Ovary (tissue), 7 donors: ENCODE measurements at regions not wholly inside any gene's neighbourhood (a gene's known extent, or its start where the extent isn't known, plus 50 kb on each side); places are given as distances from the start of the nearest gene placed in this dataset.

Source experiments
- DNase-seq, 5 donors: peaks; one replicate each; pipeline ENCODE4 v3.0.0-alpha.2; 2019 to 2020
- H3K27ac ChIP-seq, 2 donors: fragments of 200-600 bp; one replicate each; pipeline versions ENCODE4 v1.5.1 to v1.8.0; 2019 to 2022
- H3K27me3 ChIP-seq: fragments of 200-600 bp; one replicate; pipeline ENCODE4 v1.8.0; 2022
- H3K36me3 ChIP-seq: fragments of 200-600 bp; sonication (generic); one replicate; pipeline ENCODE4 v1.5.1; 2019
- H3K4me1 ChIP-seq: one replicate; pipeline ENCODE4 v1.8.1; 2013; ENCODE audit warnings: mild to moderate bottlenecking, moderate library complexity; ENCODE audit not compliant: insufficient read depth
- H3K4me3 ChIP-seq: fragments of 200-600 bp; sonication (generic); one replicate; pipeline ENCODE4 v1.5.1; 2017
- H3K9me3 ChIP-seq, 2 donors: fragments of 200-600 bp in 1 of 2; sonication (generic) in 1 of 2; one replicate each; pipeline versions ENCODE4 v1.5.1 to v1.8.1; 2013 to 2019; ENCODE audit warnings: mild to moderate bottlenecking in 1 of 2, moderate library complexity in 1 of 2
- EP300 ChIP-seq: sonication (generic); formaldehyde crosslinking; IDR thresholded peaks from one replicate; pipeline ENCODE4 v1.6.1; 2017; ENCODE audit warnings: antibody characterized with exemption
- POLR2A ChIP-seq: fragments of 450-650 bp; IDR thresholded peaks from one replicate; pipeline ENCODE4 v1.6.1; 2017; ENCODE audit warnings: antibody characterized with exemption, mild to moderate bottlenecking, moderate library complexity
- WGBS, 3 donors: extraction: QIAGEN DNeasy Blood & Tissue Kit in 1 of 3; methylation state at CpG; one replicate each; pipeline versions ENCODE4 v1.1.5 to v1.1.7; 2013 to 2017; 5-methylcytosine and 5-hydroxymethylcytosine counted together
- intact Hi-C, 4 donors: fragments of 100-400 bp; cut with DNase I; formaldehyde crosslinking; loops; one replicate each; pipeline versions ENCODE4 v1.11.0 to v1.15.1; 2022 to 2023
- TF ChIP-seq, protein P1 (sequence below), 3 donors: fragments of 450-650 bp in 2 of 3; fragments of 200-600 bp in 1 of 3; IDR thresholded peaks; one replicate each; pipeline versions ENCODE4 v1.5.1 to v1.8.0; 2016 to 2022; ENCODE audit warnings: antibody characterized with exemption in 3 of 3, mild to moderate bottlenecking in 1 of 3
- donor health status: DM: no; HTN: no; CAD: no; lungs with moderate emphysema.
- donor health status: DM: no; HTN: no; CAD: no.
- donor health status: Bipolar disorder and iron deficiency.
- donor health status: DM: no; HTN: no; CAD: no.
- donor health status: DM: yes; HTN: yes; CAD: no.

GRCh38 chr18:28858248-28858647 lies 681.3 kb upstream of the CDH2 start:
- H3K27ac ChIP-seq, result no peak overlapping the region
- H3K36me3 ChIP-seq, result no peaks in the 10 kb centered on the region
- DNase-seq, result no peak
- no peak overlapping the region for H3K4me3 ChIP-seq
- H3K9me3 ChIP-seq, result no peaks in the 10 kb centered on the region
- H3K4me1 ChIP-seq, result no peaks in the 10 kb centered on the region
- intact Hi-C loops, result no loop called here
- WGBS, 3 donors, result 26 to 37% (median 28%) methylated on average over 1 of the region's 1 CpG
- TF ChIP-seq, protein P1, sequence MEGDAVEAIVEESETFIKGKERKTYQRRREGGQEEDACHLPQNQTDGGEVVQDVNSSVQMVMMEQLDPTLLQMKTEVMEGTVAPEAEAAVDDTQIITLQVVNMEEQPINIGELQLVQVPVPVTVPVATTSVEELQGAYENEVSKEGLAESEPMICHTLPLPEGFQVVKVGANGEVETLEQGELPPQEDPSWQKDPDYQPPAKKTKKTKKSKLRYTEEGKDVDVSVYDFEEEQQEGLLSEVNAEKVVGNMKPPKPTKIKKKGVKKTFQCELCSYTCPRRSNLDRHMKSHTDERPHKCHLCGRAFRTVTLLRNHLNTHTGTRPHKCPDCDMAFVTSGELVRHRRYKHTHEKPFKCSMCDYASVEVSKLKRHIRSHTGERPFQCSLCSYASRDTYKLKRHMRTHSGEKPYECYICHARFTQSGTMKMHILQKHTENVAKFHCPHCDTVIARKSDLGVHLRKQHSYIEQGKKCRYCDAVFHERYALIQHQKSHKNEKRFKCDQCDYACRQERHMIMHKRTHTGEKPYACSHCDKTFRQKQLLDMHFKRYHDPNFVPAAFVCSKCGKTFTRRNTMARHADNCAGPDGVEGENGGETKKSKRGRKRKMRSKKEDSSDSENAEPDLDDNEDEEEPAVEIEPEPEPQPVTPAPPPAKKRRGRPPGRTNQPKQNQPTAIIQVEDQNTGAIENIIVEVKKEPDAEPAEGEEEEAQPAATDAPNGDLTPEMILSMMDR (IDR thresholded peaks at IDR 0.05), result no peak
- TF ChIP-seq POLR2A, result no peak
- TF ChIP-seq EP300, result no peak
- H3K27me3 ChIP-seq, result no peaks in the 10 kb centered on the region

DNA sequence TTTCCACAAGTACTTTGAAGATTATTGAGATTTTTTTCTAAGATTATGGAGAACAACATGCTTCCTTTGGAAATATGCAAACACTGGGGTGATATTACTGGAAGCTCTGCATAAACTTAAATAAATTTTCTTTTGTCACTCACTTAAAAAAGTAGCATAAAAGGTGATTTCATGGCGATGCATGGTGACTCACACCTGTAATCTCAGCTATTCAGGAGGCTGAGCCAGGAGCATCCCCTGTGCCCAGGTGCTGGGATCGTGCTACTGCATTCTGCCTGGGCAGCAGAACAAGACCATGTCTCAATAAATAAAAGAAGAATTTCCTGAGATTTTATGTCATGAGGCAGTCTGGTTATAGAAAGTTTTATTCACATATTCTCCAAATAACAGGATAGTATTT lies 679.1 kb upstream of the CDH2 start:
- Histone ChIP-seq H3K27me3 (no peaks in the 10 kb centered on the region), H3K4me3 (no peak overlapping the region), H3K27ac (no peak overlapping the region), H3K9me3 (no peaks in the 10 kb centered on the region), H3K36me3 (no peaks in the 10 kb centered on the region), H3K4me1 (no peaks in the 10 kb centered on the region)
- no peak for TF ChIP-seq POLR2A
- no peak for TF ChIP-seq EP300
- TF ChIP-seq, protein P1 (IDR thresholded peaks at IDR 0.05), result no peak
- no peak for DNase-seq
- intact Hi-C loops, result no loop called here
- 72 to 80% (median 74%) methylated on average over 2 of the region's 2 CpGs for WGBS, 3 donors

- H3K4me3 ChIP-seq, result no peak overlapping the region
- H3K4me1 ChIP-seq, result no peaks in the 10 kb centered on the region
- no peaks in the 10 kb centered on the region for H3K9me3 ChIP-seq
- TF ChIP-seq, protein P1 (IDR thresholded peaks at IDR 0.05), result no peak
- TF ChIP-seq EP300 (no peak), POLR2A (no peak)
- WGBS, 3 donors, result 35 to 40% (median 38%) methylated on average over 1 of the region's 1 CpG
- H3K36me3 ChIP-seq, result no peaks in the 10 kb centered on the region
- intact Hi-C loops, result no loop called here
- no peak overlapping the region for H3K27ac ChIP-seq
- no peak for DNase-seq
- no peaks in the 10 kb centered on the region for H3K27me3 ChIP-seq
Observed at GRCh38 chr18:28855524-28855923, 678.6 kb upstream of the CDH2 start.

DNA sequence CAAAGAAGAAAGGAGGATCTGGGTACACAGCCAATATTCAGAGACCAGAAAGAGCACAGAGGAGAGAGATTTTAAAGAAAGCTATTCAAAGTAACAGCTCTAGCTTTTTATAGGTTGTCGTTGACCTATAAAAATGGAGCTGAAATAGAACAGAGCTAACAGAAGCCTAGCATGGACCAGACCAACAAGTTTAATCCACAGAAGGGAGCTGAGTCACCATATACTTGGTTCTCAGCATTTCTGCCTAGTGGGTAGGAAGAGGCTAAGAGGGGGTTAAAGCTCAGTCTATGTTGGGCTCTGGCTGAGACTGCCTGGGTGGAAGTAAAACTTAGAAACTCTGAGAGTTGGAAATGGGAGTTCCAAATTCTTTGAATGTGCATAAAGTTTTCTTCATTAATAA lies 678.0 kb upstream of the CDH2 start:
- WGBS, 3 donors, result 60 to 82% (median 73%) methylated on average over 1 of the region's 1 CpG
- no peaks in the 10 kb centered on the region for H3K36me3 ChIP-seq
- TF ChIP-seq EP300 (no peak), POLR2A (no peak)
- TF ChIP-seq, protein P1 (IDR thresholded peaks at IDR 0.05), result no peak
- no peaks in the 10 kb centered on the region for H3K4me1 ChIP-seq
- H3K27ac ChIP-seq, result no peak overlapping the region
- H3K4me3 ChIP-seq, result no peak overlapping the region
- no peaks in the 10 kb centered on the region for H3K27me3 ChIP-seq
- no peak for DNase-seq
- intact Hi-C loops, result no loop called here
- H3K9me3 ChIP-seq, result no peaks in the 10 kb centered on the region

GRCh38 chr18:28846958-28847357 lies 670.0 kb upstream of the CDH2 start:
- WGBS, 3 donors, result 86 to 89% (median 87%) methylated on average over 3 of the region's 3 CpGs
- TF ChIP-seq EP300, result no peak
- TF ChIP-seq, protein P1 (IDR thresholded peaks at IDR 0.05), result no peak
- TF ChIP-seq POLR2A, result no peak
- no peak for DNase-seq
- H3K27me3 ChIP-seq, result no peaks in the 10 kb centered on the region
- no peaks in the 10 kb centered on the region for H3K4me1 ChIP-seq
- H3K27ac ChIP-seq, result no peak overlapping the region
- intact Hi-C loops, result no loop called here
- H3K9me3 ChIP-seq, result no peaks in the 10 kb centered on the region
- no peaks in the 10 kb centered on the region for H3K36me3 ChIP-seq
- H3K4me3 ChIP-seq, result no peak overlapping the region
